SIG-M5 treated with dmso at 0.1 percent for 504 hours (cell line): ENCODE measurements at regions not wholly inside any gene's neighbourhood (a gene's known extent, or its start where the extent isn't known, plus 50 kb on each side); places are given as distances from the start of the nearest gene placed in this dataset.
"Not testable (repeated sequence)": the region's sequence is repeated elsewhere in the genome, so short reads cannot be mapped to it uniquely, and the experiment has no call there.

Source experiments
- DNase-seq: peaks from one replicate; lab custom pipeline; 2025; ENCODE audit not compliant: unreplicated experiment; lab: John Stamatoyannopoulos, UW

DNA sequence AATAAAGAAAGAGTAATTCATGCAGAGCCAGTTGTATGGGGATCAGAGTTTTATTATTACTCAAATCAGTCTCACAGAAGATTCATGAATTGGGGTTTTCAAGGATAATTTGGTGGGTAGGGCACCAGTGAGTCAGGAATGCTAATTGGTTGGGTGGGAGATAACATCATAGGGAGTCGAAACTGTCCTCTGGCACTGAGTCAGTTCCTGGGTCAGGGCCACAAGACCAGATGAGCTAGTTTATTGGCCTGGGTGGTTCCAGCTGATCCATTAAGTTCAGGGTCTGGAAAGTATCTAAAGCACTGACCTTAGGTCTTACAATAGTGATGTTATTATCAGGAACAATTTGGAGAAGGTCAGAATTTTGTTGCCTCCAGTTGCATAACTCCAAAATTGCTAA is 998.6 kb upstream of the EPHA6 start:
- no peak for DNase-seq

DNA sequence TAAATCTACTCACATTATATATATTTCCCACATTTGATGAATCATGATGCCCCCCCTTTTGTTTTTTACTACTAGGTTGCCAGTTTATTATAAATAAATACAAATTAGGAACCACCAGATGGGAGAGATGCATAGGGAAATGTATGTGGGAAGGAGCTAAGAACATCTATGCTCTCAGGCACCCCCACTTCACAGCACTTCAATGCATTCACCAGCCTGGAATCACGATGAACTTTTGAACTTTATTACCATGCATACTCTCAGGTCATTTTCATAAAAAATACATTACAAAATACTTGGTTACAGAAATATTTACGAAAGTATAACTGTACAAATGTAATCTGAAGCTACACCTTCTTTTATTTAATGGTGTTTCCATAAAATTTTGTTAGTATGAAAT is 988.0 kb upstream of the EPHA6 start:
- no peak for DNase-seq

DNA sequence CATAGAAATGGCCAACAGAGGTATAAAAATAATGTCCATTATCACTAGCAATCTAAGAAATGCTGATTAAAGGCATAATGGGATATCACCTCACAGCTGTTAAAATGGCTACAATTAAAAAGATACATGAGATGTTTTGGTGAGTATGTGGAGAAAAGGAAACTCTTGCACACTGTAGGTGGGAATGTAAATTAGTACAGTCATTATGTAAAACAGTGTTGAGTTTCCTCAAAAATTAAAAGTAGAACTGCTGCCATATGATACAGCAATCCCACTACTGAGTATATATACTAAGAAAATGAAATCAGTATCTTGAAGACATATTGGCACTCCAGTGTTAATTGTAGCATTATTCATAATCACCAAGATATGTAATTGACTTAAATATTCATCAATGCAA is 982.2 kb upstream of the EPHA6 start:
- DNase-seq = no peak

DNA sequence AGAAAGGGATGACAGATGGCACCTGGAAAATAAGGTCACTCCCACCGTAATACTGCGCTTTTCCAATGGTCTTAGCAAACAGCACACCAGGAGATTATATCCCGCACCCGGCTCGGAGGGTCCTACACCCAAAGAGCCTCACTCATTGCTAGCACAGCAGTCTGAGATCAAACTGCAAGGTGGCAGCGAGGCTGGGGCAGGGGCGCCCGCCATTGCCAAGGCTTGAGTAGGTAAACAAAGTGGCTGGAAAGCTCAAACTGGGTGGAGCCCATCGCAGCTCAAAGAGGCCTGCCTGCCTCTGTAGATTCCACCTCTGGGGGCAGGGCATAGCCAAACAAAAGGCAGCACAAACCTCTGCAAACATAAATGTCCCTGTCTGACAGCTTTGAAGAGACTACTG is 953.8 kb upstream of the EPHA6 start:
- DNase-seq = not testable (repeated sequence)

DNA sequence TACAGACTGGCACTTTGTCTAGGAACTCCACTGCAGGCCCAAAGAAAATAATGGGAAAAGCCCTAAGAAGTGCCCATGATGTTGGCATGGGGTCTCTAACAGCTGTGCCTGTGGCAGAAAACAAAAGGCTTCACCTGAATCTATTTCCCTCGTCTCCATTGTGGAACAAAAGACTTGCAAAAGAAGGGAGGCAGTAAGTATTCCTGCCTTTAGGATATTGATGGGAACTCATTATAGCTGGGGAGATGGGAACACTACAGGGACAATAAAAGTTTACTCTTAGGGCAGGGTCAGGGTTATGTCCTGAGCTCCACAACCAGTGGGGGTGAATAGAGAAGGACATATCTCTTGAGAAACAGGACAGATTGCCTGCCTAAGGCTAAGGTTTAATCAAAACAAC is 930.6 kb upstream of the EPHA6 start:
- DNase-seq = no peak

DNA sequence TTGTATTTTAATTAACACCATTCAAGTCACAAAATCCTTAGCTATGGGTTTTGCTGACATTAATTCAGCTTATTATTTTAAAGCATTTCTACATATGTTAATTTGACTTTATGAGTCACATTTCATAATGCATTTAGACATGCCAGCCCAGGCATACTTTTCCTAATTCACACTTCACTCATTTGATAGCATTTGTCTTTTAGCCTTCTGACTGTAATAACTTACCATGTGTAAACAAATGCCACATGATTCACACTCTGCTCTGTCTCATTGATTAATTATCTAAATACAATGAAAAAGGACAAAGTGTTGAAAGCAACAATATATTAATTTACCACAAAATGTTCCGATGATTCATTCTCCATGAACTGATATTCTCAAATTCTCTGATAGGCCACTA is 927.8 kb upstream of the EPHA6 start:
- DNase-seq = no peak

DNA sequence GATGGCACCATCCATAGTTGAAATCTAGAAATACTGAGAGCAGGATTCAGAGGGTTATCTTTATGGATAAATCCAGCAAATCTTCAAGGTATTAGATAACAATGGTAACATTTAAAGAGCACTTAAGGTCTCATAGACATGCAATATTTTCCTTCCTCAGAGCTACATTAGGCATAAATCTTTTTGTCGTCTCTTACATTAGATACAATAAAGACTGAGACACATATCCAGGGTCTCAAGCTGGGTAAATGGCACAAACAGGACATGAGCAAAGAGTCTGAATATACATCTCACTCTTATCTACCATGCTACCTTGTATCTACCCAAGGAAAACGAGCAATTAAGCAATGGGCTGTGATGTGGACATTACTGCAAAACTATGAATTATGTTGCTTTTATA is 927.3 kb upstream of the EPHA6 start:
- no peak for DNase-seq

DNA sequence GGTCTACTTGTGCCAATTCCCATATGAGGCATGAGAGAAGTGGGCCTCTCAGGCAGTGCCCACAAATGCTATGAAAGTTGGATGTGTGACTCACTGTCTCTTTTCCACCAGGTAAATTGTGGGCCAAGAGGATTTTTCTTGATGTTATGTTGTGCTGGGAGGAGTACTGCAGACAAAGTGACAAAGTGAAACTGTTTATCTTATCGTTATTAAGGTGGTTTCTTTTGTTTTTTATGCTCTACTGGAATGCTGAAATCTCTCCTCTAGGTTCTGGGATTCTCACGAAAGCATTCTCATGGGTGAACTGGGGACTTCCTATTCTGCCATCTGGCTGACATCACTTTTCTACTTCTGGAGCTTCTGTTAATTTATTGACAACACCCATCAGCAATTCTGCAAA is 919.6 kb upstream of the EPHA6 start:
- no peak for DNase-seq

DNA sequence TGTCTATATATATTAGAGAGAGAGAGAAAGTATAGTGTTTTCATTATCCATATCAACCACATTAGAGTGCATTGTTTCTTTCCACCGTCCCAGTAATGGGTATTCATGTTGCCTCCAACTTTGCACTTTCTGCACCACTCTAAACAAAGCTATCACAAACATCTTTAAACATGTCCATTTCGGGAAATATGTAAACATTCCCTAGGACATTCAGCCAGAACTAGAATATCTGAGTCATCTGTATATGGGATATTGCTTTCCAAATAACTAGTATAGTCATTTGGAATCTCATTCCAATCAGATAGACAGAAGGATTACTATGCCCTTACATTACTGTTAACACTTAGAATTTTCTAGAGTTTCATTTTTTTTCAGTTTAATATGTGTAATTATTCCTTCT is 914.9 kb upstream of the EPHA6 start:
- no peak for DNase-seq

DNA sequence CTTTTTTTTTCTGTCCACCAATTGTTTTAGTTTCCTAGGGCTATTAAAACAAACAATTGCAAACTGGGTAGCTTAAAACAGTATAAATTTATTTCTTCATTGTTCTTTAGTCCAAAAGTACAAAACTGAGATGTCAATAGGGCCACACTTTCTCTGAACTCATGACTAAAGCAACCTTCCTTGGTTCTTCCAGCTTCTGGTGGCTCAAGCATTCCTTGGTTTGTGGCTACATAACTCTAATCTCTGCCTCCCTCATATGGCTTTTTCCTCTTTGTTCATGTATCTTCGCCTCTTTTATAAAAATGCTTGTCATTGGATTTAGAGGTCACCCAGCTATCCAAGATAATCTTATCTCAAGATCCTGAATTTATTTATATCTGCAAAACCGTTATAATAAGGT is 914.5 kb upstream of the EPHA6 start:
- DNase-seq = no peak

DNA sequence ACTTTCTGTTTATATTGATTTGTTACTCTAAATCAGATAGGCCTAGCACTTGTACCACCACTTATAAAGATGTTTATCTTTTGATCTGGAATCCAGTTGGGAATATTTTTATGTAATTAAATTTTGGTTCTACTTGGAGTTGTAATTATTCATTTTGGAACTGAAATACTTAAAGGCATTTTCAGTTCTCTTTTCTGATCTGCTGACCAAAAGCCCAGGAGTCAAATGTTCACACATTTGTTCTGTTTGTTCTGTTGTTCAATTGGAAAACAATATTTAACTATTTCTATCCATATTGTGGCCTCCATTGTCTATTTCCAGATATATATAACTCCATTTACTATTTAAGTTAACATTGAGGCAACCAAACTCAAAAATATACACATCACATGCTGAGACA is 912.4 kb upstream of the EPHA6 start:
- no peak for DNase-seq

DNA sequence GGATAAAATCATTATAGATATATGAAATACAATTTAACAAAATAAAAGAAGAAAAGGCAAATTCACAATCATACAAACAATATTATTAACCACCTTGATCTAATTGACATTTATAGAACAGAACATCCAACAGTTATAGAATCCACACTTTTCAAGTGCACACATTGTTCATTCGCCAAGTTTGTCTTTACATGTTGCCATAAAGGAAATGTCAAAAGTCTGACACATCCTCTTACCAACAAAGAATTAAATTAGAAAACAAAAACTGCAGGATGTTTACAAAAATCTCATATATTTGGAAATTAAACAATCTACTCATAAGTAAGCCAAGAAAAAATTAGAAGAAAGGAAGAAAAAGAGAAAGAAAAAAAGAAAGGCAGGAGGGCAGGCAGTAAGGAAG is 909.2 kb upstream of the EPHA6 start:
- no peak for DNase-seq

DNA sequence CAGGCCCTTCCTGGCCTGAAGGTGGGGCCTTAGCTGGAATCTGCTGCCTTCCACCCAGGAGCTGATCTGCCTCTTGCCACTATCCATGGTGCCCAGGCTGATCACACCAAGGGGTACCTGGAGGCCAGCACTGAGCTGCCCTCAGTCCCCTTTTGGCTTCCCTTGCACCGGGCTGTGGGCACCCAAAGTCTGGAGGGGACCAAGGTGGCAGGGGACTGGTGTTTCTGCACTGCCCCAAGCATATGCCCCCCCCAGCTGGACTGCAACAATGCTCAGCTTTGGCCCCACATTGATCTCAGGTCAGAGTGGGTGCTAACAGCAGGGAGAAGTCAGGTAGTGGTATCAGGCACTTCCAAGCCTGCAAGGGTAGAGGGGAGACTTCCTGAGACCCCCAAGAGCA is 902.6 kb upstream of the EPHA6 start:
- no peak for DNase-seq

DNA sequence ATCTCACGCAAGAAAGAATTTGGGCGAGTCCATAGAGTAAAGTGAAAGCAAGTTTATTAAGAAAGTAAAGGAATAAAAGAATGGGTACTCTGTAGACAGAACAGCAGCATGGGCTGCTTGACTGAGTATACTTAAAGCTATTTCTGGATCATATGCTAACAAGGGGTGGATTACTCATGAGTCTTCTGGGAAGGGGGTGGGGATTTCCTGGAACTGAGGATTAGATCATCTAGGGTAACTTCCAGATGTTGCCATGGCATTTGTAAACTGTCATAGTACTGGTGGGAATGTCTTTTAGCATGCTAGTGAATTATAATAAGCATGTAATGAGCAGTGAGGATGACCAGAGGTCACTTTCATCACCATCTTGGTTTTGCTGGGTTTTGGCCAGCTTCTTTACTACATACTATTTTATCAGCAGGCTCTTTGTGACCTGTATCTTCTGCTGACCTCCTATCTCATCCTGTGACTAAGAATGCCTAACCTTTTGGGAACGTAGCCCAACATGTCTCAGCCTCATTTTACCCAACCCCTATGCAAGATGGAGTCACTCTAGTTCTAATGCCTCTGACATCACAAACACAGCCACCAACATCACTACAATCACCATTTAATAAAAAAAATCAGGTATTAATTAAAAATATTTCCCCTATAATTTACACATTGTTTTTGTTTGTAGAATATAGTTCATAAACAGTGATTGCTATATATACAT is 890.7 kb upstream of the EPHA6 start:
- no peak for DNase-seq

DNA sequence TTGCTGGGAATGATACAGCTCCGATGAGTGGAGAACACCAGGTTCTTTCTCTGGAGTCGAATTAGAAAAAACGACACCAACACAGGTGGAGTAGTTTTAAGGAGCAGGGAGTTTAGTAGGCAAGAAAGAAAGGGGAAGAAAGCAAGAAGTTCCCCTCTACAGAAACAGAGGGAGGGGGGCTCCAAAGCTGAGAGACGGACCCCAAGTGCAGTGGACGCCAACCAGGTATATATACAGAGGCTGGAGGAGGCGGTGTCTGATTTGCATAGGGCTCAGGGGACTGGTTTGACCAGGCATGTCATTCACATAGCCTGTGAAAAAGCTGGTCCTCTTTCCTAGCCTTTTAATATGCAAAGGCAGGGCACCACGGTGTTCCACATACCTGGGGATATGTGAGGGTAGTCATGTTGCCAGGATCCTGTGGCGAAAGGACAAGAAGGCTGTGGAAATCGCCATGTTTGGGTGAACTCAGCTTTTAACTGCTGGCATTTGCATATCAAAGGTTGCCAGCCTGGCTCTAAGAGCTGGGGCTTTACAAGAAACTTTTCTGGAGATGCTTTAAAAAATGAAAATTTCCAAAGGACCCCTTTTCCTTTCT is 887.4 kb upstream of the EPHA6 start:
- no peak for DNase-seq

DNA sequence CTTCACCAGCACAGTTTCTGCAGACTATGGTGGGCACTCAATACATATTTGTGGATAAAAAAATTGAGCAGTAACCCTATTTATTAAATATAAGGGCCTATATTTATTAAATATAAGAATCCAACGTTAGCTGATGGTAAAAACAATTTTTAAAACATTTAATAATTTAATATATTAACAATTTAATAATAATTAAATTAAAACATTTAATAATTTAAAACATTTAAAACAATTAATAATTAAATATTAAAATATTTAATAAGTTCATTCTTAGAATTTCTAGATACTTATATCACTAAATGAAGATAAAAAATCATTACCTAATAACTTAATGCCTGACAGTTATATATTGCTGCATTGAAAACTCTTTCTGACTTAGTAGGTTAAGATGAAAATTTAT is 880.2 kb upstream of the EPHA6 start:
- DNase-seq = no peak

DNA sequence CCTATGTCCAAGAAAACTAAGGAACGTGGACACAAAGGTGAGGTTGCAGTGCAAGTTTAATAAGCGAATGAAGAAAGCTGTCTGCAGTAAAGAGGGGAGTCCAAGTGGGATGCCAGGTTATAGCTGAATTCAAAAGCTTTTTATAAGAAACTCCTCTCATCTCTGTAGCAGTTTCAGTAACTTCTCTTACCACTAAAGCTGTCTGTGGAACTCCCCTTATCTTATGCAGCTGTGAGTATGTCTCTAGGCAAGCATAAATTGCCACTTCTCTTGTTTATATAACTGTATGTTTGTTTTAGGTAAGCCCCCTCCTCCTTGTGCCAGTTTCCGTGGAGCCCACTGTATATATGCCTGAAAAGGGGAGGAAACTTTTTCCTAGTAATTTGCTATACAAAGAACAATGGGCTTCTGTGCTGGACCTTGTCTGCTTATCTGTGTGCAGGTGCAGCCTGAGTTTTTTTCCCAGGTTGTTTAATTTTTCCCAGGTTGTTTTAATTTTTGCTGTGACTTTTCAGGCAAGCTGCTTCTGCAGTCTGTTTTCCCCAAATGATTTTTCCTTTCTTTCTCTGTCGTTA is 875.1 kb upstream of the EPHA6 start:
- no peak for DNase-seq

DNA sequence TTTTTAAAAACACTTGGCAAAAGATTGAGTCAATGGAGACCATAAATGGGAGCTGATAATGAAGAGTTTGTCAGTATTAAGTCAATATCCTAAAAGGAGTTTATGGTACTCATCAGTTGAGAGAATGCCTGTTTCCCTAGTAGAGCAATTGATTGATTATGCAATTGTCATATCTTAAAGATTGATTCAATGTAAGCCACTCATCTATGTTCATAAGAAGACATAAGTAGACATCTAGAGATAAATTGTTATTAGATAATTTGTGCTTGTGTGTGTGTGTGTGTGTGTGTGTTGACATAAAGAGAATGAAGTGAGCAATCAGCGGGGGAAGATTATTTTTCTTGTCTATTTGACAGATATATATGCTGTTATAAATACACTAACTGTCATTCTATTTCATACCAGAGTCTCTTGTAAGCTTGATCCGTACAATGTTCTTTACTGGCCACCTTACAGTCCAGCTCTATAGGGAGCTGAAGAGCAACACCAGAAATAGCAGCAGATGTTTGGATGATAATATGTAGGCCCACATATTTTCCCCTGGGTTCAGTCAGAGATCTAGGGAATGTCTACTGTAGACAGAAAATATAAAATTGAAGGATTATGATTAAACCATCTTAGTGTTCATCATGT is 848.6 kb upstream of the EPHA6 start:
- DNase-seq = no peak

DNA sequence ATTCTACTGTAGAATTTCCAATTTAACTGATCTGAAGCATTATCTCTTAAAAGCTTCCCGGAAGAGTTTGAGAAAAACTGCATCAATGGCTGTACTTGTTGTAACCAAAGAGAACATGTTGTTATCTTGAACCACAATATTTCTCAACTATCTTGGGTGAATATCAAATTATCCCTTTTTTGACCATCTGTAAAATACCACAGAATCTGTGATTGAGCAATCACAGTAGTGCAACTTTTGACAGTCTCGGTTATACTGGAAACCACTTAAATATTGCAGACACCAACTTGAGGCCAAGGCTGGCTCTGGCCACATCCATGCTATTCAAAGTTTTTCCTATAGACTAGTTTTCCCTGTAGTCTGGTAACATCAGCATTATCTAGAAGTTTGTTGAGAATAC is 842.8 kb upstream of the EPHA6 start:
- DNase-seq = peak; percentile 6

DNA sequence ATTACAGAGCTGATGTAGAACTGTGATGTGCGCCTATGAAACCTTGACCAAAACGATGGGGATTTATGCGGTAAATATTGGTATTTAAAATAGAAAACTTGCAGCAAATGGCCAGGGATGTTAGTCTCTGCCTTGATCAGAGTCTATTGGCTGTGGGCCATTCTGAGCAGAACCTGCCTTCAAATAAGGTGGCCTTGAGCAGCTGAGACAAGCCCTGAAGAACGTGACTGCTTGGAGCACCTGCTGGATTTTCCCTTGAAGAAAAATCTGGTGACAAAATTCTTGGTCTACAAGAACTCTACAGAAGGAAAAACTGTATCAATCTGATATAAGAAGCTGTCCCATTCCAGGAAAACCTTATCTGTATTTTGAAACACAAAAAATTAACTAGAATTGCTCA is 820.1 kb upstream of the EPHA6 start:
- no peak for DNase-seq

DNA sequence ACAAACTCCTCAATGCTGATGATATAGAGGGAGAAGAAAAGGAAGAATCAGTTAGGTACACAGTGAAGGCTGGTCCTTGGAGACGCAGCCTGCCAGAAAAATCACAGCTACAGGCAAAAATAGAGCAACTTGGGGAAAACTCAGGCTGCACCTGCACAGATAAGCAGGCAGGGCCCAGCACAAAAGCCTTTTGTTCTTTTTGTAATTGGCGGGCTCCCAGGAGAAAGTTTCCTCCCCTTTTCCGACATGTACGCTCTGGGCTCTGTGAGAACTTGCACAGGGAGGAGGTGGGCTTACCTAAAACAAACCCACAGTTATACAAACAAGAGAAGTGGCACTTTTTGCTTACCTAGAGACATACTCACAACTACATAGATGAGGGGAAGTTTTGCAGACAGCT is 813.4 kb upstream of the EPHA6 start:
- no peak for DNase-seq

DNA sequence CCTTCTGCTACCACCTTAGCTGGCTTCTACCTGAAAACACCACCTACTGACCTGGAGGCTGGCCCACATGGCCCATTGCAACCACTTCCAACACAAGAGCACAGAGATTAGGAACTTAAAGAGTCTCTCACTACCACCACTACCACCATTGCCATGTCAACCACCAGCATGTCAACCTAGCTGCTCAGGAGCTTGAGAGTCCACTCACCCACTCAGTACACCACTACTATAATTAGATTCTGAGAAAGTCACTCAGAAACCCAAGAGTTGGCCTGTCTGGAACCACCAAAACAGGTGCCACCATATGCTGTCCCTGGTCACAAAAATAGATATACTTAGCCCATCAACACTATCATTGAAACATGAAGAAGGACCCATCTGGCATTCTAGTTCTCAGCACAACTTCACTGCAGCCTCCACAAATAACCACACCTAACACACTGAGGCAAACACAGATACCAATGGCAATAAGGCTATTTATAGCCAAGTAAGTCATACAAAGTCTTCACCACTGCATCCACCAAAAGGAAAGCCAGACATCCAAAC is 806.7 kb upstream of the EPHA6 start:
- DNase-seq = no peak
